Medulla oblongata (tissue), 1 donor: ENCODE measurements at regions not wholly inside any gene's neighbourhood (a gene's known extent, or its start where the extent isn't known, plus 50 kb on each side); places are given as distances from the start of the nearest gene placed in this dataset.
"Not testable (repeated sequence)": the region's sequence is repeated elsewhere in the genome, so short reads cannot be mapped to it uniquely, and the experiment has no call there.

Experiments
- DNase-seq: peaks from one replicate; pipeline ENCODE4 v3.0.0-alpha.2; 2015; ENCODE audit errors: extremely low spot score

GRCh38 chr13:55893540-55893939 lies 1247.2 kb upstream of the PRR20A start:
- DNase-seq: no peak

GRCh38 chr13:55937180-55937579 lies 1203.5 kb upstream of the PRR20A start:
- DNase-seq: no peak

- no peak for DNase-seq
Measured at GRCh38 chr13:55948175-55948574, 1192.5 kb upstream of the PRR20A start.

GRCh38 chr13:55963934-55964333 lies 1176.8 kb upstream of the PRR20A start:
- no peak for DNase-seq

- DNase-seq: no peak
Measured at GRCh38 chr13:55967055-55967454, 1173.7 kb upstream of the PRR20A start.

GRCh38 chr13:55977436-55977835 lies 1163.3 kb upstream of the PRR20A start:
- DNase-seq: no peak

- no peak for DNase-seq
Measured at GRCh38 chr13:55981381-55981780, 1159.3 kb upstream of the PRR20A start.

GRCh38 chr13:55984026-55984425 lies 1156.7 kb upstream of the PRR20A start:
- DNase-seq: not testable (repeated sequence)

- DNase-seq: no peak
Measured at GRCh38 chr13:55990631-55991030, 1150.1 kb upstream of the PRR20A start.

GRCh38 chr13:55991666-55992065 lies 1149.1 kb upstream of the PRR20A start:
- DNase-seq: no peak

GRCh38 chr13:55992145-55992544 lies 1148.6 kb upstream of the PRR20A start:
- no peak for DNase-seq

GRCh38 chr13:55999709-56000108 lies 1141.0 kb upstream of the PRR20A start:
- DNase-seq: no peak

GRCh38 chr13:56009418-56009817 lies 1131.3 kb upstream of the PRR20A start:
- DNase-seq: no peak

GRCh38 chr13:56012644-56013043 lies 1128.1 kb upstream of the PRR20A start:
- no peak for DNase-seq

- no peak for DNase-seq
Measured at GRCh38 chr13:56015919-56016318, 1124.8 kb upstream of the PRR20A start.

GRCh38 chr13:56019606-56020005 lies 1121.1 kb upstream of the PRR20A start:
- DNase-seq: no peak

- DNase-seq: no peak
Measured at GRCh38 chr13:56020425-56020824, 1120.3 kb upstream of the PRR20A start.

GRCh38 chr13:56039992-56040391 lies 1100.7 kb upstream of the PRR20A start:
- DNase-seq: no peak

- DNase-seq: peak; percentile 28
Measured at GRCh38 chr13:56066321-56066720, 1074.4 kb upstream of the PRR20A start.

- DNase-seq: no peak
Measured at GRCh38 chr13:56102641-56103040, 1038.1 kb upstream of the PRR20A start.

- no peak for DNase-seq
Measured at GRCh38 chr13:56110751-56111150, 1030.0 kb upstream of the PRR20A start.

GRCh38 chr13:56134524-56134923 lies 1006.2 kb upstream of the PRR20A start:
- no peak for DNase-seq

- DNase-seq: no peak
Measured at GRCh38 chr13:56166864-56167263, 973.9 kb upstream of the PRR20A start.

- DNase-seq: no peak
Measured at GRCh38 chr13:56168581-56168980, 972.1 kb upstream of the PRR20A start.

- no peak for DNase-seq
Measured at GRCh38 chr13:56173346-56173745, 967.4 kb upstream of the PRR20A start.
